ENCODE measurements at regions not wholly inside any gene's neighbourhood (a gene's known extent, or its start where the extent isn't known, plus 50 kb on each side); places are given as distances from the start of the nearest gene placed in this dataset.
A peak's percentile ranks its signal among the peaks of the same experiment; 100 is the strongest.

DNA sequence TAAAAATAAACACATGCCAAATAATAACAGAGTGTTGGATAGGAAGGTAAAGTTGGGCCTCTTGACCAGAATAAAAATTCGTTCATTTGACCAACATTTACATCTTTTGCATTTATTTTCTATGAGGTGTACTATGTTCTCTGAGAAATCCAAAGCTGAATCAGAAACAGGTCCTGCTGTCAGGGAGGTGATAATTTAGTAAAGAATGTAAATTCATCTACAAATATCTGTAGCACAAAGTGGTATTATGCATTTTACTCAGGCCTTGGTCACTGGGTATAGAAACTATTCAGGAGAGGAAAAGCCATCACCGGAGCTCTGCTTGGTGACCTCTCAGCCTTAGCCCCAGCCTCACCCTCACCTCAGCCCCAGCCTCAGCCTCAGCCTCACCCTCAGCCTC, 208.9 kb downstream of the SPP2 start:
- TF ChIP-seq, protein P1, sequence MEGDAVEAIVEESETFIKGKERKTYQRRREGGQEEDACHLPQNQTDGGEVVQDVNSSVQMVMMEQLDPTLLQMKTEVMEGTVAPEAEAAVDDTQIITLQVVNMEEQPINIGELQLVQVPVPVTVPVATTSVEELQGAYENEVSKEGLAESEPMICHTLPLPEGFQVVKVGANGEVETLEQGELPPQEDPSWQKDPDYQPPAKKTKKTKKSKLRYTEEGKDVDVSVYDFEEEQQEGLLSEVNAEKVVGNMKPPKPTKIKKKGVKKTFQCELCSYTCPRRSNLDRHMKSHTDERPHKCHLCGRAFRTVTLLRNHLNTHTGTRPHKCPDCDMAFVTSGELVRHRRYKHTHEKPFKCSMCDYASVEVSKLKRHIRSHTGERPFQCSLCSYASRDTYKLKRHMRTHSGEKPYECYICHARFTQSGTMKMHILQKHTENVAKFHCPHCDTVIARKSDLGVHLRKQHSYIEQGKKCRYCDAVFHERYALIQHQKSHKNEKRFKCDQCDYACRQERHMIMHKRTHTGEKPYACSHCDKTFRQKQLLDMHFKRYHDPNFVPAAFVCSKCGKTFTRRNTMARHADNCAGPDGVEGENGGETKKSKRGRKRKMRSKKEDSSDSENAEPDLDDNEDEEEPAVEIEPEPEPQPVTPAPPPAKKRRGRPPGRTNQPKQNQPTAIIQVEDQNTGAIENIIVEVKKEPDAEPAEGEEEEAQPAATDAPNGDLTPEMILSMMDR (conservative IDR thresholded peaks at IDR 0.05; ENCODE audit: low read depth, low read length) = no peak
- DNase-seq (ENCODE audit: low read depth) = no peak
- H3K4me3 ChIP-seq (ENCODE audit: low read length) = no peak overlapping the region

DNA sequence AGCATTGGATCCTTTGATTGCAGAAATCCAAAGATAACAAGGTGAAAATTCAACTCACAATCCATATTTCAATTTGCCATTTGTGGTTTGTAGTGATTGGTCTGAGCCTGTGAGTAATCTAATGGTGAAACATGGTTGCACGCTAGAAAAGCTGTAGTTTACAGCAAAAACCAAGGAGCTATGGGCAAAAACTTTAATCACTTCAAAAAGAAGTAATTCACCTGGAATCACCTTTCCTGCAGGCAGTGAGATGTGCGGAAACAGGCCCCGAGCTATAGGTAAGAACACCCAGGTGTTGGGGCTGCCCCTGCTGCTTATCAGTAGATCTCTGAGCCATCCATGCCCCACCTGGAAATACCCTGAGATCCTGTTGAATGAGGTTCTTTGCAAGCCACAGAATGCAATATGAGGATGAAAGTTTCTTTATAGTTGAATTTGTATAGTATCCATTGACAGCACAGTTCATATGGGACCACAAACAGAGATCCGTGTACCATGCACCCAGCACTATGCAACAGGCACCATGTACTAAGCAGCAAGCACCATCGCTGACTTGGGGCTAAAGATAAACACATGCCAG, 208.2 kb downstream of the SPP2 start:
- TF ChIP-seq, protein P1 (conservative IDR thresholded peaks at IDR 0.05; ENCODE audit: low read depth, low read length) = no peak
- DNase-seq (ENCODE audit: low read depth) = no peak
- H3K4me3 ChIP-seq (ENCODE audit: low read length) = no peak overlapping the region

DNA sequence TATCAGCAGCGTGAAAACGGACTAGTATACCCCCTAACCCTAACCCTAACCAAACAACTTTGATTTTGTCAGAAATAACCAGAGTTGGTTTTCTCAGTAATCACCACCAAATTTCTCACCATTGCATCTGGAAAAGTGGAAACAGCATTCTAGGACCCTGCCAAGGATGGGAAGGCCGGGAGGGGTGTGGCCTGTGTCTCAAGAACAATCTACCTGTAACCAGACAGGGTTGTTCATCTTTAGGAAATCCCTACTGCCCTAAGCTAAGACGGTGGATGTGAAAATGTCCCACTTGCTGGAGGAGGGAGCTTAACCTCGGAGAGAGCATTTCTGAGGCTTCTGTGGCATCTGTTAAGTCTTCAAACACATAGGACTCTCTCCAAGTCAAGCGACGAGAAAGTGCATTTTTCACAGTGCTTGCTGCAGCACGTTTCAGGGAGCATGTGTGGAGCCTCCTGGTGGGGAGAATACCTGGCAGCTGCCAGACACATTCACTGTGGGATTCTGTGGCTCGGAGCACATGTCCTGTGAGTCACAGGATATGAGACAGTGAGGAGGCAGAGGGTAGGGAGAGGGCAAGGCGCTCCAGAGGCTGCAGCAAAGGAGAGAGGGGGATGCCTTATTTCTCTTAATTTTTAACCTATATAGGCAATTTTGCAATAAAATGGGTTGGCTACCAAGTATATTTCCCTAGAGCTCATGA, 207.5 kb downstream of the SPP2 start:
- DNase-seq (ENCODE audit: low read depth) = peak; percentile 90
- no peak overlapping the region for H3K4me3 ChIP-seq (ENCODE audit: low read length)
- TF ChIP-seq, protein P1 (conservative IDR thresholded peaks at IDR 0.05; ENCODE audit: low read depth, low read length) = peak; percentile 80

DNA sequence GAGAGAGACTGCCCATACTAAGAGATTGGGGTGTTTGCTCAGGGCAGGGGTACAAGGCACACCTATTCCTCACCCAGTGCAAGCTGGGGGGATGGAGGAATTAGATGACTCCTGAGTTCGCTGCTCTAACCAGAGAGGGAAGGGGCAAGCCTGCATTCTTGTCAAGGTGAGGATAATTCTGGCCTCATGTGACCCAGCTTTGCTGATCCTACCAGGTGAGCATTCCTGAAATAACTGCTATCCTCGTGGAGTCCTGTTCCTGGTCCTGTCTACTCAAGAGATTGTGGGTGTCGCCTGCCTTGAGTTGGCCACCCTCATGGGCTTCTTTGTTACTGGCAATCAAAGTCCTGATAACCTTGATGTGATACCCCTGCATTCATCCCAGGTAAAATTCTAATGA, 206.0 kb downstream of the SPP2 start:
- DNase-seq (ENCODE audit: low read depth) = no peak
- H3K4me3 ChIP-seq (ENCODE audit: low read length) = no peak overlapping the region
- TF ChIP-seq, protein P1 (conservative IDR thresholded peaks at IDR 0.05; ENCODE audit: low read depth, low read length) = no peak

DNA sequence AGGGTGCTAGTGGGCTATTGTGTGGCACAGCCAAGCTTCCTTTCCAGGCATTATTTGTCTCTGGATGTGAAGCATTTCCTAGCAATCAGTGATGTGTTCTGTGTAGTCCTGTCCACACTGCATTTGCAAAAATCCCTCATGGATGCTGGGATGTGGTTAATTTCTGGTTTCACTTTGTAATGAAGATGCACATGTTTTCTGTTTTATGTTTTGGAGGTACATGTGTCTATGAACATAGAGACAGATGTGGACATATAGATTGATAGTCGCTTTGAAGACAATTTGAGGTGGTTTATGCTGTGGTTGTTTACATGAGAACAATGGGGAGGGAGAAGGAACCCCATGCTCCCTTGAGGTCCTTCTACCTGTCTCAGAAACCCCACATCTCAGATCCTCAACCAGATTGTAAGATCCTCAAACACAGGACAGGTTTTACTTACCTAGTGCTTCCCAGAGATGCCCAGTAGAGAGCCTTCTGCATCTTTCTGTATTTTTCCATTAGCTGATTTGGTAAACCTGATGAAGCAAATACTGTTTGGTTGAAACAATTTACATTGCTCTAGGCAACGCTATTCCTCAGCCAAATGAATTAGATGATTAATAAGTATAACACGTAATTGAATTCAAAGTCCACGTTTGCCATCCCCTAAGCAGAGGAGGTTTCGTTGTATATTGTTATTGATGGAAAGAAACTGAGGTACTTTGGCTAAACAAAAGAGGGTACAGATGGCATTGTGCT, 204.4 kb downstream of the SPP2 start:
- no peak overlapping the region for H3K4me3 ChIP-seq (ENCODE audit: low read length)
- DNase-seq (ENCODE audit: low read depth) = no peak
- TF ChIP-seq, protein P1 (conservative IDR thresholded peaks at IDR 0.05; ENCODE audit: low read depth, low read length) = no peak

DNA sequence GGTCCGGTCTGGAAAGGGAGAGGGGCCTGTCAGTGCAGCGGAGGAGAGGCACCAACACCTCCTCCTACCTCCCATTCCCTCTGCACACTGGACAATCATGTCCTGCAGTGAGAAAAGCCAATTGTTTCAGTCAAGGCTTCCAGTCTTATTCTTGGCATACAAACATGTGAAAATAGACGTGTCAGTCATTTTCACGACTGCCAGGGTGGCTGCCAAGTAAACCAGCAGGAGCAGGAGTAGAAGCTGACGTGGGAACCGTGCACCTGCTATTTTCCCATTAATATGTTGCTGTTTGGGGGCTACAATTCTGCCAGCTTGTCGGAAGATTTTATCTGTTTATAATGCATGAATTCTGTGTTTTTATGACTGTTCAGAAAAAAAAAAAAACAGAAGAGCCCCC, 202.3 kb downstream of the SPP2 start:
- DNase-seq (ENCODE audit: low read depth) = no peak
- TF ChIP-seq, protein P1 (conservative IDR thresholded peaks at IDR 0.05; ENCODE audit: low read depth, low read length) = no peak
- H3K4me3 ChIP-seq (ENCODE audit: low read length) = no peak overlapping the region
